ENCODE measurements at regions not wholly inside any gene's neighbourhood (a gene's known extent, or its start where the extent isn't known, plus 50 kb on each side); places are given as distances from the start of the nearest gene placed in this dataset.

DNA sequence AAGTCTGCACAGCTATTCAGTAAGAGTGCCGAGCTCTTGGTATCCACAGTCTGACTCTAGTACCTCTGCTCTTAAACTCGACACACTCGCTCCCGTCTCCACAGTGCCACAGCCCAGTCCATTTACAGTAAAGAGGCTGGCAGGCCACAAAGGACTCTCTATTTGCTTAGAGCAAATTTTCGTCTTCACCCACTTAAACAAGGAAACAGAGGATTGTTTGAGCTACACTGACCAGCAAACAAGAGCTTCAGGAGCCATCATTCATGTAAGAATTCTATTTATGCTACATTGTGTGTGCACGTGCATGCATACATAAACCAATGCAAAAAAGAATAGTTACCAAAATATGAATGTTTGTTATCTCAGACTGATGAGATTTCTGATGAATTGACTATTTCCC is 290.2 kb downstream of the USP46 start:
- in situ Hi-C loops (cut with MboI; ENCODE audit: low sequenced_read_pairs, unreplicated experiment) = no loop called here
- DNase-seq (ENCODE audit: low spot score) = no peak
- TF ChIP-seq, protein P1, sequence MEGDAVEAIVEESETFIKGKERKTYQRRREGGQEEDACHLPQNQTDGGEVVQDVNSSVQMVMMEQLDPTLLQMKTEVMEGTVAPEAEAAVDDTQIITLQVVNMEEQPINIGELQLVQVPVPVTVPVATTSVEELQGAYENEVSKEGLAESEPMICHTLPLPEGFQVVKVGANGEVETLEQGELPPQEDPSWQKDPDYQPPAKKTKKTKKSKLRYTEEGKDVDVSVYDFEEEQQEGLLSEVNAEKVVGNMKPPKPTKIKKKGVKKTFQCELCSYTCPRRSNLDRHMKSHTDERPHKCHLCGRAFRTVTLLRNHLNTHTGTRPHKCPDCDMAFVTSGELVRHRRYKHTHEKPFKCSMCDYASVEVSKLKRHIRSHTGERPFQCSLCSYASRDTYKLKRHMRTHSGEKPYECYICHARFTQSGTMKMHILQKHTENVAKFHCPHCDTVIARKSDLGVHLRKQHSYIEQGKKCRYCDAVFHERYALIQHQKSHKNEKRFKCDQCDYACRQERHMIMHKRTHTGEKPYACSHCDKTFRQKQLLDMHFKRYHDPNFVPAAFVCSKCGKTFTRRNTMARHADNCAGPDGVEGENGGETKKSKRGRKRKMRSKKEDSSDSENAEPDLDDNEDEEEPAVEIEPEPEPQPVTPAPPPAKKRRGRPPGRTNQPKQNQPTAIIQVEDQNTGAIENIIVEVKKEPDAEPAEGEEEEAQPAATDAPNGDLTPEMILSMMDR (IDR thresholded peaks at IDR 0.05; ENCODE audit: borderline replicate concordance, control extremely low read depth, extremely low read depth, insufficient read depth, missing control alignments) = no peak

GRCh38 chr4:52369649-52370048 is 289.5 kb downstream of the USP46 start:
- in situ Hi-C loops (cut with MboI; ENCODE audit: low sequenced_read_pairs, unreplicated experiment) = loop anchor here (10.0 kb wide), 2 partner anchors 295 to 615 kb away; no protein-coding TSS in a partner anchor
- TF ChIP-seq, protein P1 (IDR thresholded peaks at IDR 0.05; ENCODE audit: borderline replicate concordance, control extremely low read depth, extremely low read depth, insufficient read depth, missing control alignments) = no peak
- DNase-seq (ENCODE audit: low spot score) = no peak

- DNase-seq (ENCODE audit: low spot score) = no peak
- in situ Hi-C loops (cut with MboI; ENCODE audit: low sequenced_read_pairs, unreplicated experiment) = loop anchor here (10.0 kb wide), 2 partner anchors 294 to 614 kb away; no protein-coding TSS in a partner anchor
- TF ChIP-seq, protein P1 (IDR thresholded peaks at IDR 0.05; ENCODE audit: borderline replicate concordance, control extremely low read depth, extremely low read depth, insufficient read depth, missing control alignments) = no peak
Measured at GRCh38 chr4:52370576-52370975, 288.5 kb downstream of the USP46 start.

- TF ChIP-seq, protein P1 (IDR thresholded peaks at IDR 0.05; ENCODE audit: borderline replicate concordance, control extremely low read depth, extremely low read depth, insufficient read depth, missing control alignments) = no peak
- DNase-seq (ENCODE audit: low spot score) = no peak
- in situ Hi-C loops (cut with MboI; ENCODE audit: low sequenced_read_pairs, unreplicated experiment) = loop anchor here (10.0 kb wide), 2 partner anchors 293 to 613 kb away; no protein-coding TSS in a partner anchor
Measured at GRCh38 chr4:52371841-52372240, 287.3 kb downstream of the USP46 start.

DNA sequence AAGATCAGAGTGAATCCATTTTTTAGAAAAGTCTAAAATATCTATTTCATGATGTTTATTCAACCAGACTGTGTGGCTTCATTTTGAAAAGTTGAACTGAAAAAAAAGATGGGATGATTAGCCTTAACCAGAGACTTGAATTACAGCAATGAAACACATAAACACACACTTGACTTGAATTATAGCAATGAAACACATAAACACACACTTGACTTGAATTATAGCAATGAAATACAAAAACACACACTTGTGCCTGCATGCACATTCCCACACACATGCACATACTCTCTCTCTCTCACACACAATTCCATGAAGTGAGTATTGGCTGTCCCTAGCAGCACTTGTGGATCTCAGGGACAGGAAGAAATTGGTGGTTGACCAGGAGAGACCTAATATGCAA is 286.8 kb downstream of the USP46 start:
- in situ Hi-C loops (cut with MboI; ENCODE audit: low sequenced_read_pairs, unreplicated experiment) = loop anchor here (10.0 kb wide), 2 partner anchors 293 to 613 kb away; no protein-coding TSS in a partner anchor
- no peak for DNase-seq (ENCODE audit: low spot score)
- TF ChIP-seq, protein P1 (IDR thresholded peaks at IDR 0.05; ENCODE audit: borderline replicate concordance, control extremely low read depth, extremely low read depth, insufficient read depth, missing control alignments) = no peak

DNA sequence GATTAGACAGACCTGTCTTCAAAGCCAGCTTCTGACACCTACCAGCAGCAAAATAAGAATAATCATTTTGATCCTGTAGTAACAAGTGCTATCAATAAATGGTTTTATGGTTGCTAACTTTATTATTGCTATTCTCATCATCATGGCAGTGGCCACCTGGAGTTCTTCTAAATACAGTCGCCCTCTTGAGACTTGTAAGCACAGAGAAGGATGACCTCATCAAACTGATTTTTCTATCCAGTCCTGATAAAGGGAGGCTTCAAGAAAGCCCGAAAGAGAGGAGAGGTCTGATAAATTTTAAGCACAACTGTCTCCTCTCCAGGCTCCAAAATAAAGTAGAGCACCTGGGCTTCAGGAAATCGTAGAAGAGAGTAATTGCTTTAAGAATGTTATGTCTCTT is 286.4 kb downstream of the USP46 start:
- TF ChIP-seq, protein P1 (IDR thresholded peaks at IDR 0.05; ENCODE audit: borderline replicate concordance, control extremely low read depth, extremely low read depth, insufficient read depth, missing control alignments) = no peak
- DNase-seq (ENCODE audit: low spot score) = no peak
- in situ Hi-C loops (cut with MboI; ENCODE audit: low sequenced_read_pairs, unreplicated experiment) = loop anchor here (10.0 kb wide), 2 partner anchors 292 to 612 kb away; no protein-coding TSS in a partner anchor

All from GM13976 (cell line).